HG03280 (cell line): ENCODE measurements at regions not wholly inside any gene's neighbourhood (a gene's known extent, or its start where the extent isn't known, plus 50 kb on each side); places are given as distances from the start of the nearest gene placed in this dataset.

ENCODE experiments used
- ATAC-seq: cut with Tn5 transposase; IDR thresholded peaks from one replicate; pipeline ENCODE4 v1.9.1; 2021; ENCODE audit warnings: mild to moderate bottlenecking, moderate library complexity; ENCODE audit not compliant: unreplicated experiment

DNA sequence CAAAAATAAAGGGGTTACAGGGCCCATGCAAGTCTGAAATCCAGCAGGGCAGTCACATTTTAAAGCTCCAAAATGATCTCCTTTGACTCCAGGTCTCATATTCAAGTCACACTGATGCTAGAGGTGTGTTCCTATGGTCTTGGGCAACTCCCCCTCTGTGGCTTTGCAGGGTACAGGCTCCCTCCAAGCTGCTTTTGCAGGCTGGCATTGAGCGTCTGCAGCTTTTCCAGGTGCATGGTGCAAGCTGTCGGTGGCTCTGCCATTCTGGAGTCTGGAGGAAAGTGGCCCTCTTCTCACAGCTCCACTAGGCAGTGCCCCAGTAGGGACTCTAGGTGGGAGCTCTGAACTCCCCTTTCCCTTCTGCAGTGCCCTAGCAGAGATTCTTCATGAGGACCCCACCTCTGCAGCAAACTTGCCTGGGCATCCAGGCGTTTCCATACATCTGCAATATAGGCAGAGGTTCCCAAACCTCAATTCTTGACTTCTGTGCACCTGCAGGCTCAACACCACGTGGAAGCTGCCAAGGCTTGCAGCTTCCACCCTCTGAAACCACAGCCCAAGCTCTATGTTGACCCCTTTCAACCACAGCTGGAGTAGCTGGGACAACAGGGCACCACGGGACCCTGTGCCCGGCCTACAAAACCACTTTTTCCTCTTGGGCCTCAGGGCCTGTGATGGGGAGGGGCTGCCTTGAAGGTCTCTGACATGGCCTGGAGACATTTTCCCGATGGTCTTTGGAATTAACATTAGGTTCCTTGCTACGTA is 80.1 kb upstream of the PLSCR5 start:
- ATAC-seq = no peak

DNA sequence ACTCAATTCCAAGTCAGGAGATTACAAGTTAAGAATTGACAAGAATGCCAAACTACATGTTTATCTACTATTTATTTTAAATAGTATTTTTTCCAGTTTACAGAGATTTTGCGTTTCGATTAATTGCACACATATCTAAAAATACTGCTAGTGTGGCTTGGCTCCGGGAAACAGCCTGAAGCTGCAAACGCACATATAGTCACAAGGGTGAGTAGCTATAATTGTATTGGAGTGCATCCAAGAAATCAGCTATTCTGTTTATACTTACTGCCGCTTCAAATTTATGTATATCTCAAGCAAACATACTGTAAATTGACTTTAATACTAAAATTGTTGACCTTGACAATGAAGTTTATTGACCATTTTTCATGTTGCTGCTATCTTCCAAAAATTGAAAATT is 77.0 kb upstream of the PLSCR5 start:
- ATAC-seq = no peak

DNA sequence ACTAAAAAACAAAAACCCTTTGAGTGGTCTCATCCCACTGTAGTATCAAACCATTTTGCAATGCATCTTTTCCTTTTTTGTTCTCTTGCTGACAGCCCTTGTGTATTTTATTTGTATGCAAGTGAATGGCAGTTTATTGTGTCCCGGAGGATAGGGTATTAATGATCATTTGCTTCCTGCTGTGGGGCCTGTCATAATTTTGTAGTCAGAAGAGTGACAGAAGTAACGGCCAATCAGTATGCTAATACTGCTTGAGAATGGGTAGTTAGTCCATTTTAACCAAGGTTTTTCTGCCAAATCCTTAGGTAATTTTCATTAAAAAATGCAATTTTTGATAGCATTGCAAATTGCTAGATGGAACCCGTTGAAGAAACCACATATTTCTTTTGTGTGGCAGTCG is 75.5 kb upstream of the PLSCR5 start:
- ATAC-seq = no peak

DNA sequence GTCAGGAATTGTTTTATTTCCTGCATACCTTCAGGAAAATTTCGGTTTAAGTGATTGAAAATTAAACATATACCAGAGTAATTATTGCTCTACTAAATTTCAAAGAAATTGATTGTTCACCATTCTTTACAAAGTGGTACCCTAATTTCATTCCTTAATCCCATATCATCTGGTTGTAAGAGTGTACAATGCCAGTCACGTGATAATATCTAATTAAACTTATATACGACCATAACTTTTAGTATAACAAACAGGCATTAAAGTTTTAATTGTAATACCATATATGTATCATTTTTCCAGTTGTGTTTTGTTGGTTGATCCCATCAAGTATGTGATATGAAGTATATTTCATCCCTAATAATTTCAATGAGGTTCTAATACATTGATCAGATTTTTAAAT is 74.8 kb upstream of the PLSCR5 start:
- ATAC-seq = no peak

DNA sequence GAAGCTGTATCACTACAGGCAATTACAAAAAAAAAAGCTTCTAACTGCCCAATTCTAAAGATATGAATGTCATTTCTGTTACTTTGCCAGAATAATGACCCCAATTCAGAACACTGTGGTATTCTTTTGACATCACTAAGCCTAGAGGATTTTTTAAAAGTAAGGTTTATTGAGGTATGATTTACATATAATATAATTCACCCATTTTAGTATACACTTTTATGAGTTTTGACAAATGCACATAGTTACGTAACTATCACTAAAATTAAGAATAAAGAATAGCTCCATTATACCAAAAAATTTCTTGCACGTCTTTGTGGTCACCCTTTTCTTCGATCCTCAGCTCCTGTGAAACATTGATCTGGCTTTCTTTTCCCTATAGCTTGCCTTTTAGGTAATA is 74.0 kb upstream of the PLSCR5 start:
- no peak for ATAC-seq

DNA sequence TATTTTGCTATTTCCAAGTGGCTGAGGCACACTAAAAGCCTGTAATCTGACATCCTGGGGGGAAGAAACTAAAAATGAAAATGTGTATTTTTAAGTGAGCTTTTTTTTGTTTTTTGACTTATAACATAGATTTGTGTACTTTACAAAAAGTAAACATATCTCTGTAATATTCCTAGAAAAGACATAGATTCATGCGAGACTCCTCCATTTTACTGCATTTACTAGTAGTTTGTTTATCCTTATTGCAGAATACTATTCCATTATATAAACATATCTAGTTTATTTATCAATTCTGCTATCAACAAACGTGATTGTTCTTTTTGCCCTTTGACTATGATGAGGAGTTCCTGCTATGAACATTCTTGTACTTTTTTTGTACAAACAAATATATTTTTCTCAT is 67.8 kb upstream of the PLSCR5 start:
- ATAC-seq = no peak

DNA sequence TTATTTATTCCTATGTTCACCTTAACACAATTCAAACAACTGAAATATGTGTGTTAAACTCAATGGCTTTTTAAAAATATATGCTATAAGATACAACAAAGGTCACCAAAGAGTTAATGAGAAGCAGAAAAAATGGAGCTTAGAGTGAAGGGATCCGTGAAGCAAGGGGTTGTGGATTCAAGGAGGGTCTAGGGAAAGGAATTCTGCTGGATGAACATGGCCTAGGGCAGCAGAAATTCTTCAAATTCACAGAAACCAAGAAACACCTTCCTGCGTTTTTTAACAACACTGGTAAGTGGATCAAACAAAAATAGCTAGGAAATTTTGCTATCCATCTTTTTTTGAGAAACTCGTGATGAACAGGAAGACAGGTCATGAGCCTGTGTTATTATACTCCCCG is 59.3 kb upstream of the PLSCR5 start:
- ATAC-seq = no peak

DNA sequence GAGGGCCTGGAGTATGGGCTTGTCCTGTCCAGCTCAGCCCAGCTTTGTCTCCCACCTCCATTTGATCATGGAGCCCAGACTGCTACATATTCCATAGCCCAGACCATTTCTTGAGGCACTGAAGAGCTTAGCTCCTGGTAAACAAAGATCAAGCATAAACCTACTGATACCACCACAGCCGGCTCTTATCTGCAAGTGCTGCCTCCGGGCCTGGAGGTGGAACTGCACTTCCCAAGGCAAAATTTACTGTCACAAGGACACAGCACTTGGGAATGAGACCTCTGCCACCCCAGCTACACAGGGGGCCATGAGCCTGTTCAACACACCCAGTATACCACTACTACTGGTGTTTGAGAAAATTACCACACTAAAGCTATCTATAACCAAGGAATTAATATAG is 53.7 kb upstream of the PLSCR5 start:
- ATAC-seq = no peak

DNA sequence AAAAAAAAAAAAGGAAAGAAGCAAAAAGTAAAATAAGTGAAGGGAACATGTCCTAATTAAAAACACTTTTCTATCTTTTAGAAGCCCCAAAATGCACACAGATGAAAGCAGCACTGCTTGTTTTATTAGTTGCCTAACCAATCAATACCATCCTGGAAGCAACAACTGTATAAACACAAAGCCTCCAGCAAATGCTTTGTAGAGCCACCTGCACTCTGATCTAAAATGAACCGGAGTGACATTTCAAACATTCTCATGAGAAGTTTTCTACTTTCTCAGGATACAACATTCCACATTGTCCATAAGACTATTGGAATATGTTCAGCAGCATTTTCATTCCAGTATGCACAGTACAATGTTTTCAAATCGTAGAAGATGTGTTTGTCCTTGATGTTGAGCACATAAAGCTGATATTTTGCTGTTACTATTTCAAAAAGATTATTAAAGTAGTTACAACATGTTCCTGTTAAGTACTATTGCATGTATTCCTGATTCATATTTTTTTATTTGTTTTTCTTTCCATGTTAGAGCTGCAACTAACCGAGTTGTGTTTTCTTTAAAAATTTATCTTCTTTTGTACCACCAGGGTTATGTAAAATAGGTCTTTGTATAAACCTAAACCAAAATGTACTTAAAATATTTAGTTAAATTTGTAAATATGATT is 50.3 kb upstream of the PLSCR5 start:
- no peak for ATAC-seq
